ENCODE measurements at regions not wholly inside any gene's neighbourhood (a gene's known extent, or its start where the extent isn't known, plus 50 kb on each side); places are given as distances from the start of the nearest gene placed in this dataset.

- no peak for DNase-seq (ENCODE audit: low read depth)
Measured at GRCh38 chr10:78543031-78543748, 509.5 kb downstream of the RPS24 start.

- DNase-seq (ENCODE audit: low read depth) = no peak
Measured at GRCh38 chr10:78543749-78544362, 510.2 kb downstream of the RPS24 start.

- no peak for DNase-seq (ENCODE audit: low read depth)
Measured at GRCh38 chr10:78544423-78545090, 510.9 kb downstream of the RPS24 start.

- no peak for DNase-seq (ENCODE audit: low read depth)
Measured at GRCh38 chr10:78545756-78546155, 512.1 kb downstream of the RPS24 start.

GRCh38 chr10:78547397-78547796 lies 513.7 kb downstream of the RPS24 start:
- DNase-seq (ENCODE audit: low read depth) = no peak

- DNase-seq (ENCODE audit: low read depth) = no peak
Measured at GRCh38 chr10:78547905-78548304, 514.2 kb downstream of the RPS24 start.

GRCh38 chr10:78548369-78548768 lies 514.7 kb downstream of the RPS24 start:
- DNase-seq (ENCODE audit: low read depth) = no peak

GRCh38 chr10:78549140-78549935 lies 515.7 kb downstream of the RPS24 start:
- no peak for DNase-seq (ENCODE audit: low read depth)

- no peak for DNase-seq (ENCODE audit: low read depth)
Measured at GRCh38 chr10:78550090-78550489, 516.4 kb downstream of the RPS24 start.

- DNase-seq (ENCODE audit: low read depth) = no peak
Measured at GRCh38 chr10:78550716-78551115, 517.1 kb downstream of the RPS24 start.

GRCh38 chr10:78551184-78552005 lies 517.4 kb upstream of the ZMIZ1 start:
- no peak for DNase-seq (ENCODE audit: low read depth)

GRCh38 chr10:78552261-78552811 lies 516.4 kb upstream of the ZMIZ1 start:
- no peak for DNase-seq (ENCODE audit: low read depth)

- no peak for DNase-seq (ENCODE audit: low read depth)
Measured at GRCh38 chr10:78553792-78554191, 515.0 kb upstream of the ZMIZ1 start.

- no peak for DNase-seq (ENCODE audit: low read depth)
Measured at GRCh38 chr10:78555128-78555527, 513.6 kb upstream of the ZMIZ1 start.

GRCh38 chr10:78556705-78557432 lies 511.9 kb upstream of the ZMIZ1 start:
- no peak for DNase-seq (ENCODE audit: low read depth)

- no peak for DNase-seq (ENCODE audit: low read depth)
Measured at GRCh38 chr10:78557433-78557925, 511.3 kb upstream of the ZMIZ1 start.

GRCh38 chr10:78559661-78560340 lies 509.0 kb upstream of the ZMIZ1 start:
- DNase-seq (ENCODE audit: low read depth) = no peak

- no peak for DNase-seq (ENCODE audit: low read depth)
Measured at GRCh38 chr10:78560341-78560688, 508.5 kb upstream of the ZMIZ1 start.

- DNase-seq (ENCODE audit: low read depth) = no peak
Measured at GRCh38 chr10:78563314-78563713, 505.5 kb upstream of the ZMIZ1 start.

- no peak for DNase-seq (ENCODE audit: low read depth)
Measured at GRCh38 chr10:78565841-78566240, 502.9 kb upstream of the ZMIZ1 start.

Data from activated gamma-delta T cell treated with anti-CD3 and anti-CD28 coated beads, Interleukin-2, amount 50 U/mL, for 16 hours (primary cell).